ENCODE measurements at regions not wholly inside any gene's neighbourhood (a gene's known extent, or its start where the extent isn't known, plus 50 kb on each side); places are given as distances from the start of the nearest gene placed in this dataset.

DNA sequence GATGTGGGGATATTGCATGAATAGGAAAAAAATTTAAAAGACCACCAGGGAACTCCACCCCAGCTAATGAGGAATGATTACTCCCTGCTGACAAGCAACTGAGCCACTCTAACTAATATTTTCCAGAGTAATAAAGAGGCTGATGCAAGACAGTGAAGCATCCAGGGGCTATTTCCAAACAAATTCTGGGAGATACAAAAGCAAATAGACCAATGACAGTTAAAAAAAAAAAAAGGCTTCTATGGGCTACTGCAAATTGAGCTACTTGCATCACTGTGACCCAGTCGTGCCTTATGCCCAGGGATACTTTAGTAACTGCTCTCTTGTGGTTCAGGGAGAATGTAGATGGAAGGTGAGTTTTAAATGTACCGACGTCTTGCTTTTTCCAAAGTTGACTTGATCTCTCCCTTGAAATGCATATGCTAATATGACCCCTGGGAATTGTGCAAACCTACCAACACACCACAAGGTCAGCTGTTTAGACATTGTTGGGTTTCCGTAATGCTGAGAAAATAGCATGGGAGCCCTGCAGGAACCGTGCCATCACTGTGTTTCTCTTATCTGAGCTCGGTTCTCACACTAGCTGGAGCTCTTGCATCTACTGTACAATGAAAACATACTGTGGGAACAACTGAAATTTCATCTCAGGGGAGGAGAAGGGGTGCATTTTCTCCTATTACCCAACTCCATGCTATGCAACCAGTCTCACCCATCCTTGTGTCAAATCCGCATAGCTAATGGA is 250.6 kb upstream of the MAP3K1 start:
- Histone ChIP-seq H3K27ac (no peak overlapping the region), H3K27me3 (no peaks in the 10 kb centered on the region), H3K9me3 (no peaks in the 10 kb centered on the region), H3K4me1 (no peaks in the 10 kb centered on the region), H3K4me3 (no peak overlapping the region), H3K36me3 (no peaks in the 10 kb centered on the region)
- no peak for DNase-seq (ENCODE audit: low spot score)
- TF ChIP-seq CTCF (IDR thresholded peaks at IDR 0.05), result no peak

DNA sequence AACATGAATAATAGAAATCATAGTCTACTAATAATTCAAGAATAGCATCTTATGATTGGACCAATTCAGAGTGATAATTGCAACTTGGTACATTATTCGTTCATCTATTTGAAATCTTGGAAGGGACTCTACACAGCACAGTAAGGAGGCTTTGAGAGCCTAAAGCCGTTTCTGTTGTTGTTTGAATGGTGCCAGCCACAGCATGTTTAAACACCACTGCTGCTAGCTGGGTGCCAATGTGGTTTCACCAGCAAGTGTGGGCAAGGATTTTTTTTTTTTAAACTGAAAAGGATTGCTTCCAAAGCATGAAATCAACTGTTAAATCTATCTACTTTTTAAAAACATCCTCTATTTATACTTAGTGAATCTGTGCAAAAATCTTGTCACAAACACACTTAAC is 253.9 kb upstream of the MAP3K1 start:
- Histone ChIP-seq H3K27ac (no peak overlapping the region), H3K36me3 (no peaks in the 10 kb centered on the region), H3K27me3 (no peaks in the 10 kb centered on the region), H3K4me3 (no peak overlapping the region), H3K9me3 (peaks cover 0 to 2% of the 10 kb centered on the region in 2 donors), H3K4me1 (no peaks in the 10 kb centered on the region)
- no peak for TF ChIP-seq CTCF (IDR thresholded peaks at IDR 0.05)
- DNase-seq (ENCODE audit: low spot score), result no peak

DNA sequence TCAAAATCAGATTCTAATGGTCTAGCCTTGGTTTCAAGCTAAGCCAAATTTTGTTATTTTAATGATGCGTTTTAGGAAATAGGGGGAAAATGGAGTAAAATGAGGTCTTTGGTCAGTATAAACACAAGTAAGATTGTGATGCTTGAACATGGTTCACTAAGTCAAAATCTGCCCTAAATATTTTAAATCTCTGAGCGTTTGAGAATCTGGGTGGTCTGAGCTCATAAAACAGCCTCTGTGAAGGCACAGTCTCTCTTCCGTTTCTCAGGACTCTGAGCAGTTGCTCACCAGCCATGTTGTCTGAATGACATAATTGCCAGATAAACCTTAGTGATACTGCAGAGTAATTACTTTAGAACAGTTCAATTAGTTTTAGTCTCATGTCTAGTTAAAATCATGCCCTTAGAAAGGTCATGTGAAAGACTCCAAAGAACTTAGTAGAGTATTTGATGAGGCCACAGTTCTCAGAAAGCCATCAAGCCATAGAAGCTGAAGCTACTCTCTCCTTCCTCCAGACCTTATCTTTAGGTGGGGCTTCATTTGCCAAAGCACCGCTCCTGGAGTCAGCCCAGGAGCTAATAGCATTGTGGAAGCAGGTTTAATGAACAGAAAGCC is 257.1 kb upstream of the MAP3K1 start:
- H3K36me3 ChIP-seq, result no peaks in the 10 kb centered on the region
- DNase-seq (ENCODE audit: low spot score), result no peak

GRCh38 chr5:56557198-56557597 is 258.2 kb upstream of the MAP3K1 start:
- Histone ChIP-seq H3K27me3 (no peaks in the 10 kb centered on the region), H3K4me3 (no peak overlapping the region), H3K36me3 (no peaks in the 10 kb centered on the region), H3K9me3 (peaks cover 0 to 2% of the 10 kb centered on the region in 2 donors), H3K4me1 (no peaks in the 10 kb centered on the region), H3K27ac (no peak overlapping the region)
- TF ChIP-seq CTCF (IDR thresholded peaks at IDR 0.05), result no peak
- no peak for DNase-seq (ENCODE audit: low spot score)

More for the DNA sequence above, 257.1 kb upstream of the MAP3K1 start:
- no peaks in the 10 kb centered on the region for H3K4me1 ChIP-seq
- H3K4me3 ChIP-seq, result no peak overlapping the region
- H3K27ac ChIP-seq, result no peak overlapping the region
- no peak for TF ChIP-seq CTCF (IDR thresholded peaks at IDR 0.05)
- H3K9me3 ChIP-seq, result peaks cover 0 to 2% of the 10 kb centered on the region in 2 donors
- no peaks in the 10 kb centered on the region for H3K27me3 ChIP-seq

- H3K4me1 ChIP-seq, result peaks cover 0 to 12% of the 10 kb centered on the region in 2 donors
- no peak overlapping the region for H3K27ac ChIP-seq
- DNase-seq (ENCODE audit: low spot score), result no peak
- no peaks in the 10 kb centered on the region for H3K36me3 ChIP-seq
- no peaks in the 10 kb centered on the region for H3K27me3 ChIP-seq
- H3K9me3 ChIP-seq, result no peaks in the 10 kb centered on the region
- H3K4me3 ChIP-seq, result no peak overlapping the region
- TF ChIP-seq CTCF (IDR thresholded peaks at IDR 0.05), result no peak
Observed at GRCh38 chr5:56552612-56553268, 262.6 kb upstream of the MAP3K1 start.

Measured in right atrium auricular region (tissue), 2 donors.